ENCODE measurements at regions not wholly inside any gene's neighbourhood (a gene's known extent, or its start where the extent isn't known, plus 50 kb on each side); places are given as distances from the start of the nearest gene placed in this dataset.

DNA sequence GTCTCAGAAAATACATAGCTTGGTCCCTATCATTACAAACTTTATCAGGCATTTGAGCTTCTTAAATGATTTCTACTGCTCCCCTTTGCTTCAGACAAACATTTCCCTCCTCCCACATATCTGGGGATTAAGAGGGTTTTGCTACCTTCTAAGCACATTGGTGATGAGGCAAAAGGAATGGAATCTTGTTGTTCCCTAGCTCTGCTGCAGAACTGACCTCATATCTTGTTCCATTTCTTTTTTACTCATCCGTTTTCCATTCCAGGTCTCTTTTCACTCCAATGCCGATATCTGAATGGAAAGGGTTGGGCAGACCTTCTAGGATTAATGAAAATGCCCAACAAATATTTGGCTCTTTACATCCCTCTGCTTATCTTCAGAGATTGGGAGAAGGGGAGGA, 444.6 kb downstream of the ZNF608 start:
- intact Hi-C loops (cut with micrococcal nuclease), result no loop called here
- no peaks in the 10 kb centered on the region for H4K20me1 ChIP-seq (replicated peaks; ENCODE audit: control insufficient read depth, insufficient read depth, low read length)
- H3K27ac ChIP-seq (ENCODE audit: extremely low read depth, low read depth, low read length), result no peak overlapping the region
- TF ChIP-seq SRSF1 (IDR thresholded peaks at IDR 0.05; ENCODE audit: low read depth, low read length) (no peak), POLR3A (IDR thresholded peaks at IDR 0.05; ENCODE audit: borderline replicate concordance, extremely low read depth, insufficient read depth, insufficient read length) (no peak), PRMT5 (CRISPR knock-in tag; IDR thresholded peaks at IDR 0.05) (no peak)
- TF ChIP-seq, protein P1, sequence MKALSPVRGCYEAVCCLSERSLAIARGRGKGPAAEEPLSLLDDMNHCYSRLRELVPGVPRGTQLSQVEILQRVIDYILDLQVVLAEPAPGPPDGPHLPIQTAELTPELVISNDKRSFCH (CRISPR knock-in tag; IDR thresholded peaks at IDR 0.05), result no peak
- TF ChIP-seq, protein P1 (tag; IDR thresholded peaks at IDR 0.05), result no peak
- DNase-seq (ENCODE audit: extremely low read depth in 1 of 4, low spot score in 3 of 4) (no peak), ATAC-seq (no peak), FAIRE-seq (no peak)
- H3K36me3 ChIP-seq (ENCODE audit: control insufficient read depth, insufficient read depth, low read length), result no peaks in the 10 kb centered on the region
- POLR2A ChIA-PET, result no interaction called here
- H2AFZ ChIP-seq (ENCODE audit: low read depth, low read length), result no peak overlapping the region
- 0% methylated on average over 2 of the region's 2 CpGs for WGBS (ENCODE audit: insufficient coverage, low coverage, missing lambda C conversion rate)
- no peaks in the 10 kb centered on the region for H3K9me3 ChIP-seq (replicated peaks; ENCODE audit: control insufficient read depth, insufficient read depth, low read depth, low read length)
- no peaks in the 10 kb centered on the region for H3K27me3 ChIP-seq (ENCODE audit: control insufficient read depth in 2 of 2, insufficient read depth in 2 of 2, low read length in 2 of 2)
- H3K4me1 ChIP-seq (replicated peaks in 1 of 2; ENCODE audit: control insufficient read depth in 2 of 2, insufficient read depth in 2 of 2, low read length in 2 of 2), result no peaks in the 10 kb centered on the region
- H3K4me3 ChIP-seq, result no peak overlapping the region
- BruUV-seq (replicated peaks), result no TSS peak
- H3K4me2 ChIP-seq (ENCODE audit: insufficient read depth, low read length), result no peak overlapping the region
- no peaks in the 10 kb centered on the region for H3K9me1 ChIP-seq (ENCODE audit: control insufficient read depth, insufficient read depth, low read length)
- no peak overlapping the region for H3K9ac ChIP-seq (ENCODE audit: insufficient read depth in 1 of 2, low read depth in 2 of 2, low read length in 2 of 2)
- CTCF ChIA-PET (ENCODE audit: low intra/inter-chr PET ratio), result no interaction called here
- in situ Hi-C loops (cut with MboI), result no loop called here
- H3K79me2 ChIP-seq (ENCODE audit: control insufficient read depth, insufficient read depth, low read length), result no peaks in the 10 kb centered on the region

All from K562 (cell line).